Amniotic epithelial cell (primary cell): ENCODE measurements at regions not wholly inside any gene's neighbourhood (a gene's known extent, or its start where the extent isn't known, plus 50 kb on each side); places are given as distances from the start of the nearest gene placed in this dataset.

Source experiments
- DNase-seq: peaks from one replicate; pipeline ENCODE4 v3.0.0-alpha.2; 2010; ENCODE audit warnings: low read depth

DNA sequence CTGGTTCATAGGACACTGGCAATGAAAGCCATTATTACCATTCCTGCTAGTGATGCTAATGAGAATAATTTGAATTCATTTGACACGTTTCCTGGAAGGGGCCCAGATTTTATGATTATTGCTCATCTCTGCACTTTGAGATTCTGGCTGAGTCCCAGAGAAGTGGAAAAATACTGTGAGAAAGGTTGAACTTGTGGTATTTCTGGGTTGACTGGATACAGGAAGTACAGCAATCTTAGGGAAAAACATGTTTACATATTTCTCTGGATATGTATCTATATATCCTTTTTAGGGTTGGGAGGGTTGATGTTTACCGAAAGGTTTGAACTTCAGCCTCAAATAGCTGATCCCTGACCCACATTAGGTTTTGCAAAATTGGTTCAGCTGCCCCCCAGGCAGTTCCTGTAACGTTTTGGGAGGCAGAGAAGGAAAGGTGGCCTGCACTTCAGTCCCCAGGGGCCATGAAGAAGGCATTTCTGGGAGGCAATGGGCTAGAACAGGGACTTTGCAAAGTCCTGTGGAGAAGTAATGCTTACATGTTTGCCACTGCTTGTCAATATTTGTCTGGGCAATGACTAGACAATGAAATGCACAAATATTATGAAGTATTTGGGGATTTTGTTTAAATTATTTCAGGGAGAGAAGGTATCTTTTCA, 253.7 kb upstream of the PITRM1 start:
- DNase-seq = peak; percentile 92

DNA sequence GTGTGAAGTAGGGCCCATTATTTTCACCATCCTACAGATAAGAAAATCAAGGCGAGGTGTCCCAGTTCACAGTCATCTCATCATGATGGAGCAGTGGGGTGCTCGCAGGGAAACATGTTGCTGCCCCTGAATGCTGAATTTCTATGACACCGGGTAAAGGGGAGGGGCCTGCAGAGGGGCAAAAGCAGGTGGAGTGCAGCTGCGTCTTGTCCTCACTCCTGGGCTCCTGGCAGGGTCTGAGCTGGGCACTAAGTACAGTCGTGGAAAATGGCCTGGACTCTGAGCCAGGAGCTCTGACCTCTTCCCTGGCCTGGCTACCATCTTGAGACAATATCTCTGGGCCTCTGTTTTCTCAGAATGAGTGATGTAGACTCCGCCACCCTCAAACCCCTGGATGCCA, 253.1 kb upstream of the PITRM1 start:
- DNase-seq = no peak

DNA sequence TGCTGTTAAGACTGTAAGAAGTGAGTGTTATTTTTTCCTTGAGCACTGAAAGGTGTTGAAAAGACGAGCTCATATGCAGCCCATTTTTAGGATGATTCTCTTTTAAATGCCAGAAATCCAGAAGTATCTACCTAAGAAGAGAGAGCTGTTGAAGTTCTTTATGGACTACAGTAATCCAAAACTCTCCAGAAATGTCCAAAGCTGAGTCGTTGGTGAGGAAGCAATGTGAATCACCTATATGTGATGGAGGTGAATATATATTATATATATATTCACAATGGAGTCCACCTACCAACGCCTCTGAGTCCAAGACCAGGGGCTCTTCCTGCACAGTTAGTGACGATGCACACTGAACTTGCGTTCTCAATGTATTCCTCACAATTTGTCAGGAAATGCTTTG, 252.7 kb upstream of the PITRM1 start:
- DNase-seq = no peak

DNA sequence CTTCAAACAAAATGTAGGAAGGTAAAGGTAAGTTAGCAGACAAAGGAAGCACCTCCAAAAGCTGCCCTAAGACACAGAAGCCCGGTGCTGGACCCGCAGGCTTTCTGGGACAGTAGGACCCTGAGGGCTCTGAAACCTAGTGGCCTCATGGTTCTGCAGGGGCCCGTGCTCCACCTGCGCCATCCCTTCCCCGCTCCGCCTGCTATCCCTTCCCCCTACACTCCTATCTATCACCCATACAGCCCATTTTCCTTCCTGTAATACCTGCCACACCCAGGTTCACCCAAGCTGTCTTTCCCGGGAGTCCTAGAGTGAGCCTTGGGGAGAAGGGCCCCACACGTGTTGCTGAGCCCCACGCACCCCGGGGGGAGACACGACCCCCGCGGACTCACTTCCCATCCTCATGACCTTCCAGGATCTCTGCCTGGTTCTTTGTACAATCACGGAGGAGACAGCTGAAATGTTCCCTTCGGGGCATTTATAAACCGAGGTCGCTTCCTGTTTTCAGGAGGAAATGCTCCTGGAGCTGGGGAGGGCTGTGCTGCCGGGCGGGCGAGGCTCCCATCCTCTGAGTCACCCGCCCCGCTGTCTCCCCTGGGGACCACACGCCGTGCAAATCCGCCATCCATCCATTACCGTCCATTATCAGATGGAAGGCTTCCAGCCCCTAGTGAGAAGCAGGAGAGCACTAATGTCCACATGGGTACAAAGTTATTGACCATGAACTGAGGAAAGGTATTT, 251.7 kb upstream of the PITRM1 start:
- peak; percentile 69 for DNase-seq

DNA sequence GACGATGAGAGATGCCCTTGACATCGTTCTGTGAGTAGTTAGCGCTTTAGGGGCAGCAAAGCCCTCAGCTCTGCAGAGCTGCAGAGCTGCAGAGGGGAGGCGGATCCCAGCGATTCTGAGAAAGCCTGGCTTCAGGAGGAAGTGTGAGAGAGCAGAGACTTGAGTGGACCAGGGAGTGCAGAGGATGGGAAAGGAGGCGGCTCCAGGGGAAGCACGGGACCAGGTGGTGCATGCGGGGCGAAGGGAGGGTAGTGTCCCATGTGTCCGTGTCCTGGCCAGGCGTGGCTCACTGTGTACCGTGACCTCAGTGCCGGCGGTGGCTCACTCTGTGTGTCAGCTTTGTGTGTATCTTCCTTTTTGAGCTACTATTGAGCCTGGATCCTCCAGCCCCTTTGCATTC, 250.8 kb upstream of the PITRM1 start:
- no peak for DNase-seq

DNA sequence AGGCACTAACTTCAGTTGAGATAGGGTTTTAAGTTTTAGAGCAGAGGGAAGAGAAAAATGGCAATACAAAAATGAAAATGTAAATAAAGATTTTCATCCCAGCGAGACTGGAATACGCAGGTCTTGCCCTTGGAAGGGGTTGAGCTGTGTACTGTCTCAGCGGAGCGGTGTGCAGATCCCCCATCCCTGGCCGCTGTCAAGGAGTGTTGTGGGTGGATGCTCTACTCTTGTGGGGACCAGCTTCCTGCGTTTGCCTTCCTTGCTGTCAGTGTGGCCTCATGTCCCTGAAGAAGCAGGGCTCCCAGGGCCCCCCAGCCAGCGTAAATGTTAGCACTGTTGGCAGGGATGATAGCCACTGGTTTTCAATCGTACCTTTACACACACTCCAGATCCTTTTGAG, 249.7 kb upstream of the PITRM1 start:
- no peak for DNase-seq

DNA sequence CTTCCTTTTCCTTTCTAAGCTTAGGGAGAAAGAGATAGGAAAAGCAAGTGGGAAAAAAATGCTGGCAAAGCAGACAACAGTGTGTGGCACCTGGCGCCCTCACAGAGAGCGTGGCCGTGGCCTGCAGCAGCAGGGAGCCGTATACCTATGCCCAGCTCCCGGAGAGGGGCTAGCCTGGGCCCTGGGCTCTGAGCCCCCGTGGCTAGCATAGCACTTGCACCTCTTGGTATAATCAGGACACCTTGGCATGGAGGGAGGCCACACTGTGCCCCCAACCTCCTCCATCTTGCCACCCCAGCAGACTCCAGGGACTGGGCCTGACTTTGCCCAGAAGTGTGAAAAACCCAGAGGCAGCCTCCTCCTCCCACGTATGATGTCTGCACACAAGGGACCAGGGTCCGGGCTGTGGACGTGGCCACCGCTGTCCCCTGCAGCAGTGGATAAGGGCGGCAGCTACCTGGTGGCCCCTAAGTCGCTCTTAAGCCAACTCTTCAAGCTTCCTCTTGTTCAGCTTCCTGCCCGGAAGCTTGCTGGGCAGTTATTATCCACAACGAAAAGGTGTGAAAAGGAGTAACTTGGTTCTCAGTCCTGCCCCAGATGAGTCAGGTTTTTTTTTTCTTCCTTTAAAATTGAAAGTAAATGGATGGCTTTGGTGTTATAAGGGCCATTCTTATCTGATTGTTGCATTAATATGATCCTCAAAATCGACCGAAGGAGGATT, 249.1 kb upstream of the PITRM1 start:
- no peak for DNase-seq

DNA sequence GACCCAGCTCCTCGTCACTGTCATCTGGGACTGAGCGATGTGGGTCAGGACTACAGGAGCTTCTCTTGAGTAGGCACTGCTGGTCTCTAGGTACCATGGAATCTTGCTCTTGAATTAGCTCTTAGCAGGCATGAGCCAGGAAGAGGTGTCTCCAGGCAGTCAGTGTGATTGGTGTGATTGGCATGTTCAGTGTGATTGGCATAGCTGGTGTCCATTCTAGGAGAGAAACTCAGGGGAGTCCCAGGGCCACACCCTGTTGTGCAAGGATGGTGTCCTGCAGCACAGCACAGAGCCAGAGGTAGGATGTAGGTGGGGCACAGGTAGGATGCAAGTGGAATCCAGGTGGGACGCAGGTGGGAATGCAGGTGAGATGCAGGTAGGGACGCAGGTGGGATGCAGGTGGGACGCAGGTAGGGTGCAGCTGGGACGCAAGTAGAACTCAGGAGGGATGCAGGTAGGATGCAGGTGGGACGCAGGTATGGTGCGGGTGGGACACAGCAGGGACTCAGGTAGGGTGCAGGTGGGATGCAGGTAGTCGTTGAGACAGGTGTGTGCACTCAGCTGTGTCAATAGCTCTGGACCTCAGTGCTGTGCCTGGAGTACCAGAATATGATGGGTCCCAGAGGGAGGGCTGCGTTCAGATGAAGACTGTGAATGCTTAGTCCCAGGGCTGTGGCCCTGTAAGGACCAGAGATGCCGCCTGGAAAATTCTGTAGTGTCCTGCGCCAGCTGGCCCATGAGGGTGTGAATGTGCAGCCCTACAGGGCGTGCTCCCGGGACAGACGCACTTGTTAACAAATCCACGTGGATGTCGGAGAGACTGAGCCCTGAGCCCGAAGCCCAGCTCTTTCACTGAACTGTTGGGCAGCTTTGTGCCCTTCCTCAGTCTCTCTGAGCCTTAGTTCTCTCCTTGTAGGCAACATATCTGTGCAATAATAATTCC, 248.2 kb upstream of the PITRM1 start:
- no peak for DNase-seq

DNA sequence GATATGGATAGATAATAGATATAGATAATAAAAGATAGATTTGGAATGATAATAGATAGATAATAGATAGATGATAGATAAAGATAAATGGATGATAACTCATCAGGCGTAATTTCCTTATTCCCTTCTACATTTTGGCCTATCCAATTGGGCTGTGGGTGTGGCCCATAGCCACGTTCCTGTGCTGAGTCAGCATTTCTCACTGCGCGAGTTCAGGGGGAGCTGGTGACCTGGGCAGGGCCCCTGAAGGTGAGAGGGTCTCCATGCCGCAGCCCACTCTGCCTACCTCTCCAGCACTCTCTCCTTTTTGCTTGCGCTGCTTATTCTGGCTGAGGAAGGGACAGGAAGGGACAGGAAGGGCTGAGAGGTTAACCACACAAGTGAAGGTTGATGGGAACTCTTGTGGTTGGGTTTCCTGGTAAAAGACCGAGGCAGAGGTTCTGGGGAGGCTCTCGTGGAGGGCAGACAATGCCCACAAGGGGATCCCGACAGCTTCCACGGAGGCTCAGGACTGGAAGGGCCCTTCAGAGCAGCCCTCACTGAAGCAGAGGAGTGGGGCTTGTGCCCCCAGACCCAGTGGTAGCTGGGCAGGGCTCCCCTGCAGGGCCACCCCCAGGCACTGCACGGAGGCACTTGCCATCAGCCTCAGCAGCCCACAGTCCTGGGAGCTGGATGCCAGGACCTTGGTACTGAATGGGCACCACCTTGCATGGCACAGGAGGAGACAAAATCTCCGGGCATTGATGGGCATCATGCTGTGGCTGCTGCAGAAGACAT, 247.3 kb upstream of the PITRM1 start:
- no peak for DNase-seq

DNA sequence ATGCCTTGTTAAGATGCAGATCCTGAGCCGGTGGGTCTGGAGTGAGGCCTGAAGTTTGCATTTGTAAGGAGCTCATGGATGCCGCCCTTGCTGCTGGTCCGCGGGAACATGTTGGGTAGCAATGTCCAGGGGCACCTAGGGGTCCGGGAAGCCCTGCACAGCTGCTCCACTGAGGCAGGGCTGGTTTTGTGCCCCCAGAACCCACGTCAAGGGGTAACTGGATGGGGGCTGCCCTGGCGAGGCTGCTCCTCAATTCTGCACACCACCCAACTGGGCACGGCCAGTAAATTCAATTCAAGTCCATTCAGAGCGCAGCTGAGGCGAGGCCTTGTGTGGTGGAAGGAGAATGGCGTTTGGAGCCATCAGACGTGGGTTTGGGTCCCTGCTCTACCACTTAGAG, 246.3 kb upstream of the PITRM1 start:
- no peak for DNase-seq

DNA sequence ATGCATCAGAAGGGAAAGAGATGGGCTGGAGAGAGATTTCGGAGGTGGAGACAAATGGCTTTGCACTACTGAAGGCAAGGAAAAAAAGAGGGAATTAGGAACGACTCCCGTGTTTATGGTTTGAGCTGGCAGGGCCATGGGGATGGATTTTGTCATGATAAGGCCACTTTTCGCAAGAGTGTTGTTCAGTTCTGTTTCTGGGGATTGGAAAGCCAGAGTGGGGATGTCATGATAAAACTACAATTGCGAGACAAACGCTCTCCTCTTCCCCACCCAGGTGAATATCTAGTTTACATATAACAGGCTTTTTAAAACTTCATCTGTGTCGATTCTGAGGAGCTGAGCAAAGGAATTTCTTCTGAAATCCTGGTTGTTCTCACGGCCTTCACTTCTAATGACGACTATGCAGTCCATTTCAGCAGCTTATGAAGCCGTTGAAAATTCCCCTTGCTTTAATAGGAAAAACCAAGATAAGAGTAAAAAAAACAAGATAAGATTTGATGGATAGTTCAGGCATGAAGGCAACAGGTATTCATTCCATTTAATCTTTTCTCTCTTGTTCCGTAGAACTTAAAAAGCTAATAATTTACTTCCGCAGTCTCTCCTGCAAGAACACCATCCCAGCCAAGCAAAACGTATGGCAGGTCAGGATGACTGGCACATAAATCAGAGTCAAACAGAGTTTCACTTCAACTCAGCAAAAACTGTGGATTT, 245.6 kb upstream of the PITRM1 start:
- peak; percentile 85 for DNase-seq

DNA sequence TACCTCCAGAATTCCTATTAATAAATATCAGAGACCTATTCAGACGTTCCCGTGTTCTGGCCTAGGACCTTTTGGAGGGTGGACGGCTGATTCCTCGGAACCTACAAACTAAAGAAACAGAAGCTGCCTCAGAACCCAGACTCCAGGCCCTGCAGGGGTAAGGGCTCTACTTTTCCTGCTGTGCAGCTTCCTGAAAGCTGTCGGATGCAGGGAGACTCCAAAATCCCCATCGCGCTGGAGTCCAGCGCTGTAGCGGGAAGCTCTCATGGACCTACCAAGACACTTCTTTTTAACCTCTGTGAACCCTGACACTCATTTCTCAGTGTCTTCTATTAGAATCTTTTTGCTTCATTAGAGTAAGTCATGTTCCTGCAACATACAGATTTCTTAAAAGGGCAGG, 244.5 kb upstream of the PITRM1 start:
- no peak for DNase-seq

DNA sequence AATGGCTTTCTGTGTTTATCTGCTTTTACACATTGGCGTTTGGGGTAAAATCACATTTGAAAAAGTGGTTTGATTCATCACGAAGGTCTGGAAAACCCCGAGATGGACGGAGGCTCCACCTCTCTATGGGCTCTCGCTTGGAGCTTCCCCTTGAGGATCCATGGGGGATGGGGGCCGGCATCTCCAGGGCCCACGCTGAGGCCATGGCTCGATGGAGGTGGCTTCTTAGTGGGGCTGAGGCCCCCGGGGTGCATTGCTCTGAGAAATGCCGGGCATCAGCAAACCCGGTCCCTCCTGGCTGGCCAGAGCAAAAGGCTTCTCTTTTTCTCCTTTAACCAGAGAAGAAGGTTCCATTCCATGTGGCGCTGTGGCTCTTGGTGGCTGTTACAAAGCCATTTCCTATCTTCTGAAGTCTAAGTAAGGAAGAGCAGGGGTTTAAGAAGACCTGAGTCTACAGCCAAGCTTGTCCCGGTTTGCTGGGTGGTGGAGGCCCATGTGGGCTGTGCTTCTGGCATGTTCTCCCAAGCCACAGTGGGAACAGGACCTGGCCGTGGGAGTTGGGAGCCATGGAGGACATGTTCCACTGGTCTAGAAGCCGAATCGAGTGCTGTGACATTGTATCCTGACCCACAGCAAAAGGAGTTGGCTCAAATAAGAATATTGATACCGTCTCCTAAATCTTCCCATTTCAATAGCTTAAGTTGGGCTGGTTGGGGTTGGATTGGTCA, 243.5 kb upstream of the PITRM1 start:
- DNase-seq = no peak

DNA sequence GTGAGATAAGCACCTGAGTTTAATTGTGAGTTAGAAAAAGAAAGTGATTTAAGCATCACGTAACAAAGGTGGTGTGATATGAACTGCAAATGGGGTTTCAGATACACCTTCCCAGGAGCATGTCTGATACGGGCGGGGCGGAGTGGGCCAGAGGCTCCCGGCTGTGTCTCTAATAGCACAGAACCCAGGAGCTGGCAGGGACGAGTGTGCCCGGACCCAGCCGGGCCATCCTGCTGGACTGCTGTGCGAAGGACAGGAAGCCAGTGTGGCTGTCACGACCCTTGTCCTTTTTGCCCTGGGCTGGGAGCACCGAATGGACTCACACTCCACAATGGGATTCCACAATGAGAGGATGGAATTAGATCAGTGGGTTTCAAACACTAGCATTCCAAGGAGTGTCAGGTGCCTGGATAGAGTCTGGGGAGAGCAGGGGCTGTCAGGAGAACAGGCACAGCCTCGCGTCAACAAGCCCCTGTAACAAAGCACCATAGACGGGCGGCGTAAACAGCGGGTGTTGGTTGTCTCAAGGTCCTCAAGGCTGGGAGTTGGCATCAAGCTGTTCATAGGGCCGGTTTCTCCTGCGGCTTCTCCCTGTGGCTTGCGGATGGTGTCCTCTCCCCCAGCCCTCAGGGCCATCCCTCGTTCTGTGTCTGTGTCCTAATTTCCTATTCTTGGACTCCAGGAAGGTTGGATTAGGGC, 242.6 kb upstream of the PITRM1 start:
- DNase-seq = no peak

DNA sequence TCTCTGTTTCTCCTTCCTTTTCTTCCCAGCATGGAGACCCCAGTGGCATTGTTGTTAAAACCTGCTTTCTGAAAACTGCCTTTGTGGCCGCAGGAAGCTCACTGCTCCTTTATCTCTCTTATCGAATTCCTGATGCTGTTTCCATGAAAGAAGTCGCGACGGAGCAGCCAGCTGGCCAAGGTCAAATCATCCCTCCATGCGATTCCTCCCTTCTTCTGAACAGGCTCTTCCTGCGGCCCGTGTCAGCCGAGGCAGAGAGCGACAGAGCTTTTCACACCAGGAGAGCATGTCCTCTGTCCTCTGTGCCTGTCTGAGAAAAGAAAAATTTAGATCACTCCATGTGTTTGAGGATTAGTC, 242.1 kb upstream of the PITRM1 start:
- DNase-seq = no peak

DNA sequence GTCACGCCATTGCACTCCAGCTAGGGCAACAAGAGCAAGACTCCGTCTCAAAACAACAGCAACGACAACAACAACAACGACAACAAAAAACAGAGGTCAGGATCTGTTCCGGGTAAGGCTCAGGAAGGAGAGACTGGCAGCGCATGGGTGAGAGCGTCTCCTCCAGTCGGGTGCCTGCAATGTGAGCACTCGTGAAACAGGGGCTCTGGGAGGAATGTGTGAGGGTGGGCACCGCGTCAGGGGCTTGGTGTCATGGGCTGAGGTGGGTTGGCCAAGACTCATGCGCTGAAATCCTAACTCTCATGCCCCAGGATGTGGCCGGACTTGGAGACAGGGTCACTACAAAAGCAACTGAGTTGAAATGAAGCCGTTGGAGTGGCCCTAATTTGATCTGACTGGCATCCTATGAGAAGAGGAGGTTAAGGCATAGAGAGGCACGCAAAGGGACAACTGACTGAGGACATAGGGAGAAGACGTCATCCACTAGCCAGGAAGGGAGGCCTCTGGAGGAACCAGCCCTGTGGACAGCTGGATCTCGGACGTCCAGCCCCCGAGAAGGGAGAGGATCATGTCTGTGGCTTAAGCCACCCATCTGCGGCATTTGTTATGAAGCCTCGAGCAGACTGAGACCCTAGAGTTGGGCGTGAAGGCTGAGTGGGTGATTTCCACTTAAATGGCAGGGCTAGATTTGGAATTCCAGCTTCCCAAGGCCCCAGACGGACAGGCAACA, 241.5 kb upstream of the PITRM1 start:
- DNase-seq = no peak

DNA sequence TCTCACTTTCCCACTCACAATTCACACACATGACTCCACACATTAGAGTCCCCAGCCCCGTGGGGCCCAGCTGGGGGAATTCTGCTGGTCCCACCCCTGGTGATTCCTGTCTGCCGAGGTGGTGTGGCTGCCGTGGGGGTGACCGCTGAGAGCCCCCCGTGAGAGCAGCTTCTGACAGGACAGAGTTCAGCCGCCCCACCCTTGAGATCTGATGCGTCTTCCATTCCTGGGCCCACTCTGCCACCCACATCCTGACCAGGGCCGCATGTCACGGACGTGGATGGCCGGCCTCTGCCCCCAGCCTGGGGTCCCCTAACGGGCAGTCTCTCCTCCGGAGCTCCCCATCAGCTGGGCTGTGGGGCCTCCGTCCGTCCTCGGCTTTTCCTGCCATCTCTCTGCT, 240.1 kb upstream of the PITRM1 start:
- DNase-seq = no peak

DNA sequence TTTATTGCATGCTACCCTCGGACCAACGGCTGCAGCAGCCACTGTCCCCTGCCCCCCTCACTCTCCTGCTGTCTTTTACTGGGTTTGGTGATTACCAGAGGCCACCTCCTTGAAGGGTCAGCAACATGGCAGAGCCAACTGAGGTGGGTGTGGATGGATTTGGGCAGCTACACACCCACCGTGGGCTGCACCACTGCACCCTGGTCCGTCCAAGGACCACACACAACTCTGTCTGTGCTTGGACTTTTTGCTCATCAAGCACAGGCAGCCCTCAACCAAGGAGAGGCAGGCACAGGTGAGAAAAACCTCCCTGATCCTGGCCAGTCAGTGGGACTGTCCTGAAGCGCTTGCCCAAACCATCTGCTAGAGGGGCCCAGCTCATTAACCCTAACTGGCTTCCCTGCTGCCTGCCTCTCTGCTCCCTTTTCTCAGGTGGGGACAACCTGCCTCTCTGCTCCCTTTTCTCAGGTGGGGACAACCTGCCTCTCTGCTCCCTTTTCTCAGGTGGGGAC, 239.5 kb upstream of the PITRM1 start:
- no peak for DNase-seq

DNA sequence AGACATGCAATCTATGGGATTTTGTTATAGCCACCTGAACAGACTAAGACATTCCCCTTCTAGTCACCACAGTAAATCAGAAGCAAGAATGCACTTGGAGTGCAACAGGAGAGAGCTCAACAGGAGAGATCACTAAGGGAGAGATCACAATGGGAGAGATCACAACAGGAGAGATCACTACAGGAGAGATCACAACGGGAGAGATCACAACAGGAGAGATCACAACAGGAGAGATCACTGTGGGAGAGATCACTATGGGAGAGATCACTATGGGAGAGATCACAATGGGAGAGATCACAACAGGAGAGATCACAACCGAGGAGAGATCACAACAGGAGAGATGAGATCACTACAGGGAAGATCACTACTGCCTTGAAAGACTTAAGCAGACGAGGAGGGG, 238.5 kb upstream of the PITRM1 start:
- no peak for DNase-seq
